CD4-positive, alpha-beta T cell treated with Interferon alpha-2 for 1 hour (primary cell): ENCODE measurements at regions not wholly inside any gene's neighbourhood (a gene's known extent, or its start where the extent isn't known, plus 50 kb on each side); places are given as distances from the start of the nearest gene placed in this dataset.

Experiments used
- DNase-seq, 2 donors: peaks; one replicate each; pipeline ENCODE4 v3.0.0-alpha.2; 2020 to 2022

DNA sequence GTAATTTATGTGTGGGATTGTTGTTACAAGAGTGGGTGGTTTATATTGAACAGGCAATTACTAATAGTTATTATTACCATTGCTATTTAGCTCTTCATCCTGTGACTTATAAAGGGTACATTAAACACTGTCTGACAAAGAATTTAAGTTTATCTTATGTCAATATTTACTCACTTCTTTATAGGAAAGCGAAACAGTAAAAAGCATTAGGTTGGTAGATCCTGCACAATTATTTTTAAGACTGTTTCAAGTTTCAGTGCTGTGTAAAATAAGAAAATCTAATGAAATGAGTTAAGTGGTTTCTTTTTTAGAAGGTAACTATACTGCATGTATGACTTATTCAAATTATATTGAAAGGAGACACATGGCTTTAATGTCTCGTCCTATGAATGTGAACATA is 135.8 kb upstream of the MAP3K7 start:
- no peak for DNase-seq

DNA sequence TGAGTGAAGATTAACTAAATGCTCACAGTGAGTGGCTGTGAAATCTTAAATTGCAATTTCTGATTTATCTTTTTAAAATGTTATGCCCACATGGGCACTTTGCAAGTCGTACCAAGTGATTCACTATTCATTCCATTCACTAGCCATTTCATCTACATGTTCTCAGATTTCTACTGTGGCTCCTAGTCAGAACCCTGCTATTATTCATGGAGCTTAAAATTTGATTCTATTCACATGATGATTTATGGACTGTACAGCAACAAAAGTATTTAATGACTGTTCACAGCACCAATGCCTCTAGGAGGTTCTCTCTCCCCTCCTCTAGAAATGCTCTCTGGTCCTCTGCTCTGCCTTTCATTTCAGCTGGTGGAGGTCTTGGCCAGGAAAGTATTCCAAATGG is 133.5 kb upstream of the MAP3K7 start:
- no peak for DNase-seq

DNA sequence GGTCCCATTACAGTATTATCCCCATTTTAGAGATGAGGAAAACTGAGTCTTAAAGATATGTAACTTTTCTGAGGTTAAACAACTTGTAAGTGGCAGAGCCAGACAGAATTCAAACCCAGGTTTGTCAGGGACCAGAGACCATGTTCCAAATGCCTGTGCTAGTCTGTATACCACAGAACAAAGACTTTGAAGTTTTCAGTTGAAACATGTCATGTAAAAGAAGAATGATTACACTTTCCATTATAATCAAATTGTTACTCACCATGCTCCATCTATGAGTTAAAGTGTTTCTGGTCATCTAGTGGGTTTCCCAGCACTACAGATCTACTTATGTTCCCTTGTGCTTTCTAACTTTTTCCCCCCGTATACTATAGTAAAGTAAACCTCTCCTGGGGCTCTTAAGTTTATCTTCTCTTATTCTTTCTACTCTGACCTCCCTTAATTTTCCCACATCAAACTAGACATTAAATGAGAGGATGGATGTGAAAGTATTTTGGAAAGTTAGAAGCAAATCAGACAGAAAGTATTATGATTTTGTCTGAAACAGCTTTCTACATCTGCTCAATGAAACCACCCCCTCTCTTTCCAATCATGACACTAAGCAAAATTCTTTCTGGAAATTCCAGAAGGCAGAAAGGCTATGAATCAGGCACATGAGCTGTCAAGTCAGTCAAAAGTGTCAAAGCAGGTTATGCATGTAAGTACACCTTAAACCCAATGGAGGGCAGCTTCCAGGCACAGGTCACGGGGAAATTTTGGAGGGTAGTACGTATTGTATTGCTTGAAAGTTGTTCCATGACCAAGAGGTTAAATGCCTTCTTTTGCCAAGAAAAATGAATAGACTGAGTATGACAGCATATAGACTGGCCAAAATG is 132.7 kb upstream of the MAP3K7 start:
- DNase-seq = no peak

DNA sequence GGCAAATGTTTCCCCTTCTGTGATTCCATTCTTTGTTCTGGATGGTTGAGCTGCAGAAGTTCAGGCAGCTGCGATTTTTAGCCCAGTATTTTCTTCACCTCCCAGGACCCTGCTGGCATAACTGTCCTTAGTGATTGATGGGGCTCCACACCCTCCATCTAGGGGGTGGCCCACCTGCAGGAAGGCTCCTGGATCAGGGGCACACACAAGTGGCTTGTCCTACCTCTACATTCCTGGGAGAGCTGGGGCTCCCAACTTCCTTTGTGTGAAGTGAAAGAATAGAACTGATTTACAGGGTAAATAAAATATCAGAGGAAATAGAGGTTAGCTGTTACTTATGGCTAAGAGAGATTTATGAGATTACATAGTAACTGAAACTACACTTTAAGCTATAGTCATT is 129.5 kb upstream of the MAP3K7 start:
- DNase-seq = no peak

DNA sequence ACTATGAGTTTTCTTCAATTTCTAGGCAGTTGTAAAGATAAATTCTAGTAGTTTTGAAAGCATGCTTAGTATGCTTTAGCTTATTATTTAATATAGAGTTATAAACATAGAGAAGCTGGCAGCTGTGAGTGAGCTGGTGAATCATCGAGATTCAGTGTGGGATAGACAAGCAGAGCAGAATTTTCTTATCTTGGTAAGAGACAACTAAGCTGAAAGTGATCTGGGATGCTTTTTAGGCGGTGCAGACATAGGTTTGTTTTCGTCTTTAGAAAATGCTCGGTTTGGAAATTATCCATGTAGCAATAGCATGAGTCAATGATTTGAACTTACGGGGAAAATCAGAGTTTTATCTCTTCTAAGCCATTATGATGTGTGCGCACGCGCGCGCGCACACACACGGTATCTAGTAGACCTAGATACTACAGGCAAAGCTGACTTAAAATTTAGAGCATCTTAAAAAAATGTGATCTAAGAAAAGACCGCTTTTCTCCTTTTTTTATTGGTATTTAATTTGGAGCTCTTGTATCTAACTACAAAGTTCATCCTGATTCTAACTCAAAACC is 128.3 kb upstream of the MAP3K7 start:
- no peak for DNase-seq

DNA sequence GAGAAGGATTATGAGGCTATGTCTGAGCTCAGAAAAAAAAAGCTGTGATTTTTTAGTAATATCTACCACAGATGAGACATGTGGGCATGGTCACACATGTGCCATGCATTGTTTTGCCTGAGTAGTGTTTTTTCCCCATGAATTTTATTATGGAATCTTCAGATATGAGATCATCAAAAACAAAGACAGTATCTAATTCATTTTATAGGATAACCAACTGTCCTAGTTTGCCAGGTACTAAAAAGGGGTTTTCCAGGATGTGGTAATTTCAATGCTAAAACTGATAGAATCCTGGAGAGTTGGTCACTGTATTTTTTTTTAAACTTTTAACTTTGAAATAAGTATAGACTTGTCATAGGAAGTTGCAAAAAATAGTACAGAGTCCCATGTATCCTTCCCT is 127.4 kb upstream of the MAP3K7 start:
- DNase-seq = no peak

DNA sequence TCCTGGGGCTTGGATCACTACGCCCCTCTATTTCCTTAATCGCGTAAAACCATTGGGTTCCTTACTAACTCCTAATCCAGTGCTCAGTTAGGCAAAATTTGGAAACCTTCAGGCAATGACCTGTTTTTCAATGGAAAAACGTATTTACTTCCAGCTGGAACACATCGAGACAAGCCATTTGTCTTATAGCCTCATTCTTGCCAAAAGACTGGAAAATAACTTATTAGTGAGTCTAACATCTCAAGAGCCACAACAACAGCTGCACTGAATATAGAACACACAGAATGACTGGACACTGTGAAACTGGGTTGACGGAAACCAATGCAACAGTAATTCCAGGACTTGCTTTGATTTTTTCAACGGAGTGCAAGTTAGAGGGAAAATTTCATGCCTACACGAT is 125.2 kb upstream of the MAP3K7 start:
- no peak for DNase-seq

DNA sequence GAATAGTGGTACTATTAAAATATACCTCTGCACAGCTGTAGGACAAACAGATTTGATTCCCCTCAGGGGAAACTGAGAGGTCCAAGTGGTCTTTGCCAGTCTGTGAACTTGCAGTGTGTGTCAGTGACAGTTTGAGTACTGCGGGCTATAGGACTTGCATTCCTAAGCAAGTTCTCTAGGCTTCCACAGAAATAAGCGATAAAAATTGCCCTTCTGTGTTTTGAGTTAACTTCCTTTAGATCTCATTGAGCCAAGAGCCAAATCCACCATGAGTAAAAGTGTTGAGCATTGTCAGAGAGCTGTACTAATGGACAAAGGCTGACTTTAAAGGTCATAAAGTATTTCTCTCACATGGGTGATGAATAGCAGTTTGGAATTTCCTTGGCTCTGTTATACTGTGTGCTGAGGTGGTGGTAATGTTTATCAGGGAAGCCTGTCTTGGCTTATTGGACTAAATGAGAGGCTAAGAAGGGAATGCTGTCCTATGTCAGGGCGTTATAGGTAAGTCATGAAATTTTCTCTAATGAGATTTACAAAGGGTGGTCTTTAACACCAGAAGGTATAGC is 122.6 kb upstream of the MAP3K7 start:
- DNase-seq = no peak

DNA sequence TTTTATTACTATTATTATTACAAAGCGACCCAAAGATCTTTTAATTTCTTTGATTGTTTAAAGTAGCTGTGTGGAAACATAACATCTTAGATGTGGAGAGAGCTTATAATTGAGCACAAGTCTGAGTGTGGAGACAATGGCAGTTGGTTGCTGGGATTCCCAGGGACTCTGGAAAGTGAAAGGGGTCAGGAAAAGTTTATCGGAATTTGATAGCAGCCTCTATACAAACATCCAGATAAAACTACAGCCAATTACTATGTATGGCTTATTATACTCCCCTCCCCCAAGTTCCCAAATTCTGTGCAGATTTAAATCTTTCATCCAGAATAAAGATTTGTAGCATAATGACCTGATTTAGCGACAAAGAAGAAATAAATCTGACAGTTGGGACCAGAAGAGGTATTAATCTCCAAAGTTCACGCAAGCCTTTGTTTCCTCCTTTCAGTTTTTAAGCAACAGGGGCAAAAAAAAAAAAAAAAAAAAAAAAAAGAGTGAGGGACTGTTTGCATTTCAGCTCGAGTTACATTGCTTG is 121.4 kb upstream of the MAP3K7 start:
- no peak for DNase-seq

DNA sequence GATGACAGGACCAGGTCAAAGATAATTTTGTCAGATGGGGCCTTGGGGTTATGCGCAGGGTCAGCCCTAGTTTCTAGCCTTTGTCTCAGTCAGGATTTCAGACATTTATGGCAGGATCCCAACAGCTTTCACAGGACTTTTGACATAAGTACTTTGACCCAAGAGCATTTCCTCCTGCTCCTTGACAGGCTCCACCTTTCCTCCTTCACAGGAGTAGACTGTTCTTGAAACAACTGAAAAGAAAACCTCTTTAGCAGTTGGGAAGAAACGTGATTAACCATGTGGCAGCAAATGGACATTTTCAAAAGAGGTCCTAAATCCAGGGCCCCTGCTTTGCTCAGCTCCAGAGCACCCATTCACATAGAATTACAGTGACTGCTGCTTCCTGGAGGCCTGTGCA is 120.4 kb upstream of the MAP3K7 start:
- no peak for DNase-seq

DNA sequence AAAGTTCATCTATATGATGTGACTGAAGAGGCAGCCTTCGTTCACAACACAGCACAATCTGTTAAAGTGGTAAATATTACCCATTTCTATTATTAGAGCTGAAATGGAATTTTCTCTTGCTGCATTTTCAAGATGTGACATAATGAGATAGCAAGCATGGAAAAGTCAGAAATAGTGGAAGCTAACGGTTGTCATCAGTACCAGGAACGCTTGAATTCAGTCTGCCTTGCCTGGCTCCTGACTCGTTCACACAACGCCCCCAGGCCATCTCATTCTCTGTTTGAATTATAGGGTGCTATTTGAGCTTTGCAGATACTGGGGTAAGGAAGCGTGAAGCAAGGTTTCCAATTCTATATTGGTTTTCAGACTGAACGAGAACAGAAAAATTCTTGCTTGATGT is 116.5 kb upstream of the MAP3K7 start:
- DNase-seq = no peak

DNA sequence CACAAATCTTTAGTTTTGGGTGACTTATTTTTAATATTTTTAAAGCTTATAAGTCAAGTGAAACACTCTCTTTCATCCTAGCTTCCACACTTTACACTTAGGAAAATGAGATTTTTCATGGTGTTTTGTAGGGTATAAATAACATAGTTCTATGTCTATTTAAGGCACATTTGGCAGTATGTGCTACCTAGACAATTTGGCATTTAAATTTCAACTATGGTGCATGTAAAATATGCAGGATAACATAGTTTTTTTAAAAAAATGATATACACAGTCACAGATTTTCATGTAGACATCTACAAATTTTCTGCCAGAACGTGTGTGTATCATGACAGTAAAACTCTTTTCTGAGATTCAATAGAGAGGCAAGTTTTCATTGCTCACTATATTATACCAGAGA is 115.1 kb upstream of the MAP3K7 start:
- DNase-seq = no peak

DNA sequence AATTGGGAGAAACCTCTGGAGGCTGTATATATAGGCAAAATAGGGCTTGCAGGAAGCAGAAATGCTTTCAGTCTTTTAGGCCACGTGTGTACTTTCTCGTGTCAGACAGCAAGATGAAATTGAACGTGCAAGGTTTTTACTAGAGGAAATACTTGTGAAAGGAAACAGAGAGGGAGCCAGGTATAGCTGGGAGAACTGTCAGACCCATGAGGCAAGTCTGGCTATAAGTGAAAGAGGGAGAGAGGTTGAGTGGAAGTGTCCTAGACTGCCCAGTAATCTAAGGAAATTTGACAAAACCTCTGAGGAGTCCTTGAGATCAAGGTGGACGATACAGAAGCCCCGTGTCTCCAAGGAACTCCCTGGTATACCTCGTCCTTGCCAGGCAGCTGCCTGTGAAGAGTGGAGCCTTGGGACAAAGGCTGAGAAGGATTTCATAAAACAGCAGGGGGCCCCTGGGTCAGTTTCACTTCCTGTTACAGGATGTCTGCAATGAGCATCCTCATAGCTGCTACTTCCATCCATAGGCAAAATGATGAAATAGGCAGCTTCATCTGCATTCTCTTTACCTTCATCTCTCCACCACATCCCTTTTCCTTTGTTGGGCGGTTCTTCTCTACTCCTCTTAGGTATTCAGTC is 114.4 kb upstream of the MAP3K7 start:
- DNase-seq = no peak

DNA sequence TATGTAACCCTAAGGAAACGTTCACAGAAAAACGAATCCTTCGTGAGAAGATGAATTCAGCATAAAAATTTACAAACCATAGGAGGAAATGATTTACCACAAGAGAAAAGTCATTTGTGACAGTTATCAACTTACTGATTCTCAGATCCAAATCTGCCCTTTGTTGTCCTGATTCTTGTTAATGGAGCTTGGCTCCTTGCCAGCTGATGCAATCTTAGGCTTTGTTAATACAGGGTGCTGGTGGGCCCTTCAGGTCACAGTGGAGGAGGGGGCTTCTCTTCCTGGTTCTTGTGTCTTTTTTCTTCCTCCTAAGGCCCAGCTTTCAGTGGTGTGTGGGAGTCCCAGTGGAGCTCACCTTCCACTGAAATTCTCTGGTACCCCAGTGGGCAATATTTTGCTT is 108.4 kb upstream of the MAP3K7 start:
- DNase-seq = no peak

DNA sequence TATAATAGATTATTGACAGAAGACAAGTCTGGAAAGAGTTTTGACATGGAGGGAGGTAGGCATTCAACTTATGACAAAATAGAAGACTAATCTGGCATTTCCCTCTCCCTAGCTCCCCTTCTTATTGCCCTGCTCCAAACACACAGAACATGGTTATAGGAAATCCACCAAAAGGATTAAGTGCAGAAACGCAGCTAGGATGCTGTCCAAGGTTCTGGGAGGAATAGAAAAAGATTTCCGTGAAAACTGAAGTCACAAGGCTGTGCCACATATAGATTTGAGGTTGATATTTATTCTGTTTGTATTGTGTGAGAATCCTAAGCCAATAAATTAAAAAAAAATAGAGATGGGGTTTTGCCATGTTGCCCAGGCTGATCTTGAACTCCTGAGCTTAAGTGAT is 107.9 kb upstream of the MAP3K7 start:
- DNase-seq = no peak

DNA sequence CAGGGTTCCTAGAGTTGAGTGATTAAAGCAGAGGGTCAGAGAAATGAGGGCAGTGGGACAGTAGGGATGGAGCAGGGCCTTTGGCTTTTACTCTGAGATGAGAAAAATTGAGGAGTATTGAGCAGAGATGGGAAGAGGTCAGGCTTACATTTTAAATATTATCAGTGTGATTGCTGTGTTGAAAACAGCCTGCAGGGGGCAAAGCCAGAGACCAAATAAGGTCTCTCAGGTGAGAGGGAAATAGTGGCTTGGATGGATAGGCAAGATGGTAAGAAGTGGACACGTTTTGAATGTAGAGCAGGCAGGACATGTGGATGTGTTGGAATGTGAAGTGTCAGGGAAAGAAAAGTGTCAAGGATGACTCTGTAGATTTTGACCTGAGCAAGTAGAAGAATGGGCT is 105.0 kb upstream of the MAP3K7 start:
- DNase-seq = no peak

DNA sequence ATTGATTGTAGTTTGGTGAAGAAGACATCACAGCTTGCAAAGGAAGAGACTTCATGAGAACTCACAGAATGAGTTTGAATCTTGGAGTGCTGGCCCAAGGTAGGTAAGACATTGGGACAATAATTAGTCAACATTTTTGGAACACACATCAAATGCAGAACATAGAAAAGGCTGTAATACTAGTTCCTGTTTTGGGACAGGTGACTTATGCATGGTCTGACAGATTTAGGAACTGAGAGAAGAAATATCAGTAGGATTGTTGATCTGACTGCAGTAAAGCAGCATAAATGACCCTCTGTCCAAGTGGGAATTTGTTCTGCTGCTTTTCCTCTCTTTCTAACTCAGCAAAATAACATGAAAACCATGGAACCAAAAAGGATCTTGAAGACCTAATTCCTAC is 102.3 kb upstream of the MAP3K7 start:
- DNase-seq = no peak

DNA sequence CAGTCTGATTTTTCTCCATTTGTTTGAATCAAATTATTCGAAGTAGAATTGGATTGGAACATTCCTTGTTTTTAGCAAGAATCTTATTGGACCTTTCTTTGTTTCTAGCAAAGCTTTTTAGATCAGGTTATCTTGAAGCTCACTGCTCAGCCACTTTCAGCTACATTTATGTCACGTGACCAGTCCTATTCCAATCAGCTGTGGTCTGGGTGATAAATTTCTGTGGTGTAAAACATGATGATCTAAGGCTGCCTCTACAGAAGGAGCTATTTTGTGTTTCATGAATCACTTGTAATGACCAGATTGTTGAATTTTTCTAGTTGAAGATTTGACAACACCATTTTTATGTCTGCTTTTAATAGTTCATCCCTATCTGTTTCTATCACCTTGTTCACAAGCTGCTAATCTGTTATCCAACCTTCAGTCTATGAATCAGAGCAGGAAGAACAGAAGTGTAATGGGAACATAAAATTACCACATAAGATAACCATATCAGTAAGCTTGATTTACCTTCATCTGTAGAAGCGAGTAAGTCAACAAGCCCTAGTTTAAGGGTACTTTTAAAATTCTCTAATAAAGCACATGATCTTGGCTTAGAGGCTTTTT is 101.0 kb upstream of the MAP3K7 start:
- no peak for DNase-seq

DNA sequence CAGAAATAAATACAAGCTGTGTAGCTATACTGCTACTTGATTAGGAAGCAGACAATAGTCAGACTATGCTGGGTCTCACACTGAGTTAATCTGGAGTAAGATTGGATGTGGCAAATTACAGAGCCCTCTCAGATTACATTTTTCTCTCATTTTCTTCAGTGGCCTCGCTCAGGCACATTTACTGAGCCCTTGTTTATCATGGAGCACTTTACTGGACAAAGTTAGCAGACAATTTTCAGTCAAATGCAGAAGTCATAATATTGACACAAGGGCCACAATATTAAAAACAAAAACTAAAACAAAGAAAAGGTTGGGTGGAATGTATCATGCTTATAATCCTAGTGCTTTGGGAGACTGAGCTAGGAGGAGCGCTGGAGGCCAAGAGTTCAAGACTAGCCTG is 95.0 kb upstream of the MAP3K7 start:
- DNase-seq = no peak

DNA sequence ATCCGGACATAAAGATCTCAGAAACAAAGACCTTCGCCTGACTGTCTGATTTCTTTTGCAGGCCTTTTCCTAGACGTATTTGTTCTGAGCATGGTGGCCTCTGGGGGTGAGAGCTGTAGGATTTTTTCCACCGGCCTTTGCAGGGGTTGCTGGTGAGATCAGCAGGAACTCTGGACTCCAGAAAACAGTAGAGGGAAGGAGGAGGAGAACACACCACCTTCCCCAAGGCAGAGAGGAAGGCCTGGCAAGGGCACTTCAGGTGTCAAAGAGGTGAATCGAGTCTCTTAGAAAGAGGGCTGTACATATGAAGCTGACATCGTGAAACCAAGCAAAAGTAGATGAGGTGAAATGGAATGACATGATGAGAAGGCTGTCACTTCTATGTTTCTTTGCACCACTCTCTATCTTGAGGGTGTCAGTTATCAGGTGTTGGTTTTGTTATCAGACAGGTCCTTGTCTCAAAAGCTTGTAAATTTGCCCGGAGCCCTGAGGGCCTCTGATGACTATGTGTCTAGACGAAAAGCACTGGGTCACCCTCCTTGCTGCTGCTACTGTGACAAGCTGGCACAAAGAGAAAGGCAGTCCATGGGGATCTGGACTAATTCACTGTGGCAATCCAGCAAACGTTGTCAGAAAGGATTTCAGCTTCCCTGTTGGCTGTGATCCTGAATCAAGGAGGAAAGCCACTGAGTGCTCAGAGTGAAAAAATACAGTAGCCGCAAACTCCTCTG is 91.3 kb upstream of the MAP3K7 start:
- DNase-seq = no peak

DNA sequence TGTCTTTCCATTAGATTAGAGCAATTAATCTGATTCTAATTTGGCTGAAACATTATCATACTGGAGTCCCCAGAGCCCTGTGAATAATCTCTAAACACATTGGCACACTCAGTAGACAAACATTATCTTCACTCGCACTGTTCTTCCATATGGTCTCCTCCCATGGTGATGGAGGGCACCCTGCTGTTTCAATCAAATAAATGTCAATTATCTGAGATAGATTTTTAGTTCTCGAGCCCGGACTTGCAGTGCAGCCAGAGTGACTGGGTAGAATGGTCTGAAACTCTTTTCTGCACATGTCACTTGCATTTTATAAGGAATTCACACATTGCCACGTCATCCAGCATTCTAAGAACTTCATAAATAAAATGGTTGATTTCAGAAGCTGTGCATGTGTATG is 90.6 kb upstream of the MAP3K7 start:
- no peak for DNase-seq

DNA sequence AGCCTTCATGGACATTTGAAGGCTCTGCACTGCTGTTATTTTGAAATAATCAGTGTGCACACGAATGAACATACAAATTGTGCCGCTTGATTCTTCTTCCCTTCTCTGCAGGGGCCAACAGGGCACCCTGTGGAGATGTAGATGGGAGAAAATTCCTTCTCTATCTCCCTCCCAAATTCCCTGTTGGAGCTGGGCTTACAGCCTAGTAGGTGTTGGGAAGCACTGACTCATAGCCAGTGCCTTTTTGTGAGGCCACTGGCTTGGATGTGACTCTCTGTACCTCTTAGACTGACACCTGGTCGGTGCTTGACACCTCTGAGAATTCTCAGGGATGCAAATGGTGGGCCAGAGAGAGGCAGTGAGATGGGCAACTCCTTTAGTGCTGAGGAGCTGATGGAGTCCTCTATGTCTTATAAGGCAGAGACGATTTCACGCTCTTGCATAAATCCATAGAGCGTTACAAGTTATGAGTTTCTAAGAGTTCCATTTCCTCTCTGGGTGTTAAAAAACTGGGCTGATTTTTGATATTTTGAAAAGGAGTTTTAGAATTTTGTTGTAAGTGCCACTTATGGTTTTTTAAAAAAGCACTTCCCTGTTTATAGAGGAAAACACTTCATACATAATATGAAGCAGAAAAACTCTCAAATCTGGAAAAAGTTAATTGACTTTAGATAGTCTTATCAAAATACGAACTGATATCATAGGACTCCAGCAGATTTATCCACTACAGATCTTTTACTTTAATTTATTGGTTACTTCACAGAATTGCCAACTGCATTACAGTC is 89.8 kb upstream of the MAP3K7 start:
- no peak for DNase-seq
